Breast epithelium (tissue), 4 donors: ENCODE measurements at regions not wholly inside any gene's neighbourhood (a gene's known extent, or its start where the extent isn't known, plus 50 kb on each side); places are given as distances from the start of the nearest gene placed in this dataset.
"Not testable (repeated sequence)": the region's sequence is repeated elsewhere in the genome, so short reads cannot be mapped to it uniquely, and the experiment has no call there.

Source experiments
- DNase-seq, 2 donors: peaks; one replicate each; pipeline ENCODE4 v3.0.0-alpha.2; 2019; ENCODE audit warnings: low spot score in 2 of 2
- H3K27ac ChIP-seq, 2 donors: fragments of 200-600 bp; sonication (generic) in 1 of 2; one replicate each; pipeline ENCODE4 v1.5.1; 2016 to 2019; ENCODE audit warnings: mild to moderate bottlenecking in 1 of 2
- H3K27me3 ChIP-seq, 2 donors: fragments of 200-600 bp; sonication (generic) in 1 of 2; one replicate each; pipeline versions ENCODE4 v1.5.1 to v1.6.0; 2017 to 2019; ENCODE audit warnings: control low read depth in 1 of 2, mild to moderate bottlenecking in 1 of 2
- H3K36me3 ChIP-seq: fragments of 200-600 bp; one replicate; pipeline ENCODE4 v1.5.1; 2019
- H3K4me1 ChIP-seq, 2 donors: fragments of 200-600 bp; sonication (generic); one replicate each; pipeline ENCODE4 v1.5.1; 2016 to 2019; ENCODE audit warnings: control low read depth in 1 of 2
- H3K4me3 ChIP-seq, 3 donors: fragments of 200-600 bp; sonication (generic); 1 replicate in 2 of 3; 2 replicates in 1 of 3; pipeline ENCODE4 v1.5.1; 2016 to 2019; ENCODE audit warnings: mild to moderate bottlenecking in 3 of 3, moderate library complexity in 2 of 3
- H3K9me3 ChIP-seq, 2 donors: fragments of 200-600 bp; sonication (generic) in 1 of 2; one replicate each; pipeline ENCODE4 v1.5.1; 2016 to 2019; ENCODE audit warnings: control low read depth in 1 of 2
- POLR2A ChIP-seq: fragments of 450-650 bp; IDR thresholded peaks from one replicate; pipeline ENCODE4 v1.6.1; 2016; ENCODE audit warnings: antibody characterized with exemption, mild to moderate bottlenecking, moderate library complexity
- POLR2AphosphoS5 ChIP-seq, 3 donors: sonication (generic); formaldehyde crosslinking; IDR thresholded peaks; one replicate each; pipeline ENCODE4 v1.6.1; 2017; ENCODE audit warnings: antibody characterized with exemption in 3 of 3
- intact Hi-C: fragments of 100-400 bp; cut with DNase I; formaldehyde crosslinking; loops from one replicate; pipeline ENCODE4 v1.15.1; 2023; ENCODE audit warnings: low total_unique reads
- TF ChIP-seq, protein P1 (sequence below), 3 donors: fragments of 450-650 bp; IDR thresholded peaks; one replicate each; pipeline ENCODE4 v1.5.1; 2016 to 2017; ENCODE audit warnings: antibody characterized with exemption in 3 of 3, mild to moderate bottlenecking in 3 of 3, moderate library complexity in 3 of 3

DNA sequence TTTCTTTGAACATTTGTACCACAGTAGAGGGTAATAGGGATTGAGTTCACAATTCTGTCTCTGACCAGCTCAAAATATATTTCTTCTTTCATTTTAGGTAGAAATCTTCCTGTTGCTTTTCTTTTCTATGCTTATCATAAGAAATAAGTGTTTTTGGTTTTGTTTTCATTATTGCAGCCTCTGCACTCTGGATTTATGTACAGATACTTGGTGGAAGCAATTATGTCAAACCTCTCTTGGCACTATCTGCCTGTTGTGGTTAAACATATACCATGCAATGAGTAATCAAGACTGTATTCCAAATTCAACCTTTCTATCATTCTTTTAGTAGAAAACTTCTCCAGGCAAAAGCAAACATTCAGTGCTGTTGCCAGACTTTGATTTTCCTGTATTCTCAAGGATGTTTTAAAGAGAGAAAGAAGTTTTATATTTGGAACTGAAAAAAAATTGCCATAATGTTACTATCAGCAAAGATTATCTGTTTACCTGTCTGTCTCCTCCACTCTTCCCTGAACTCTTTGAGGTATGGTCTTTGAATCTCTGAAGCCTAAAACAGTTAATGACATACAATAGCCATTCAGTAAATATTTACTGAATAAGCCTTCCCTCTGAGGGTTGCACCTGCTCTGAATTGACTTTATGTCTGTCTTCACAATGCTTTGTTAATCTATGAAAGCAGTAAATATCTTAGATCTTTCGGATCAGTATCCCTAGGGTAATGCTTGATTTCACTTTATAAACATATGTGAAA is 612.5 kb upstream of the PRR20A start:
- no peaks in the 10 kb centered on the region for H3K27me3 ChIP-seq
- H3K4me3 ChIP-seq = no peak overlapping the region
- H3K27ac ChIP-seq = no peak overlapping the region
- no peaks in the 10 kb centered on the region for H3K4me1 ChIP-seq
- DNase-seq = no peak
- no peak for TF ChIP-seq POLR2A
- TF ChIP-seq POLR2AphosphoS5 (IDR thresholded peaks at IDR 0.05) = no peak
- TF ChIP-seq, protein P1, sequence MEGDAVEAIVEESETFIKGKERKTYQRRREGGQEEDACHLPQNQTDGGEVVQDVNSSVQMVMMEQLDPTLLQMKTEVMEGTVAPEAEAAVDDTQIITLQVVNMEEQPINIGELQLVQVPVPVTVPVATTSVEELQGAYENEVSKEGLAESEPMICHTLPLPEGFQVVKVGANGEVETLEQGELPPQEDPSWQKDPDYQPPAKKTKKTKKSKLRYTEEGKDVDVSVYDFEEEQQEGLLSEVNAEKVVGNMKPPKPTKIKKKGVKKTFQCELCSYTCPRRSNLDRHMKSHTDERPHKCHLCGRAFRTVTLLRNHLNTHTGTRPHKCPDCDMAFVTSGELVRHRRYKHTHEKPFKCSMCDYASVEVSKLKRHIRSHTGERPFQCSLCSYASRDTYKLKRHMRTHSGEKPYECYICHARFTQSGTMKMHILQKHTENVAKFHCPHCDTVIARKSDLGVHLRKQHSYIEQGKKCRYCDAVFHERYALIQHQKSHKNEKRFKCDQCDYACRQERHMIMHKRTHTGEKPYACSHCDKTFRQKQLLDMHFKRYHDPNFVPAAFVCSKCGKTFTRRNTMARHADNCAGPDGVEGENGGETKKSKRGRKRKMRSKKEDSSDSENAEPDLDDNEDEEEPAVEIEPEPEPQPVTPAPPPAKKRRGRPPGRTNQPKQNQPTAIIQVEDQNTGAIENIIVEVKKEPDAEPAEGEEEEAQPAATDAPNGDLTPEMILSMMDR (IDR thresholded peaks at IDR 0.05) = no peak
- H3K36me3 ChIP-seq = peaks cover 4% of the 10 kb centered on the region
- H3K9me3 ChIP-seq = peaks cover 0 to 4% of the 10 kb centered on the region in 2 donors
- intact Hi-C loops = no loop called here

DNA sequence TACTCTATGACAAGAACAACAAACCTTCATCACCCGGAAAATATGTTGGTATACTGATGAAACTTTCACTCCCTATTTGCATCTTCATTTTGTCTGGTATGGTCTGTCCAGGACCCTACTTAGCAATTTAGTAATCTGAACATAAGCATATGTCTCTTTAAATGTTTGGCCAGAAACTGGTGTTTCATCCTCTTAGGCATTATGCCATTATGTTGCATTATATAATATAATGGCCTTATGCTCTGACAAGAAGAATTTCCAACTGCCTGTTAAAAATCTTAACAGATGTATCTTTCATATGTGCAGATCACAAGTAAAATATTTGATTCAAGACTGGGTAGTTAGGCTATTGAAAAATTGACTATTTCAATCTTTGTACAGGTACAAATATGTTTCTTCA is 610.6 kb upstream of the PRR20A start:
- peaks cover 8% of the 10 kb centered on the region for H3K36me3 ChIP-seq
- intact Hi-C loops = no loop called here
- no peaks in the 10 kb centered on the region for H3K27me3 ChIP-seq
- H3K9me3 ChIP-seq = no peaks in the 10 kb centered on the region
- TF ChIP-seq, protein P1 (IDR thresholded peaks at IDR 0.05) = no peak
- no peak for TF ChIP-seq POLR2A
- no peak for TF ChIP-seq POLR2AphosphoS5 (IDR thresholded peaks at IDR 0.05)
- no peak overlapping the region for H3K4me3 ChIP-seq
- H3K4me1 ChIP-seq = no peaks in the 10 kb centered on the region
- DNase-seq = no peak
- no peak overlapping the region for H3K27ac ChIP-seq

DNA sequence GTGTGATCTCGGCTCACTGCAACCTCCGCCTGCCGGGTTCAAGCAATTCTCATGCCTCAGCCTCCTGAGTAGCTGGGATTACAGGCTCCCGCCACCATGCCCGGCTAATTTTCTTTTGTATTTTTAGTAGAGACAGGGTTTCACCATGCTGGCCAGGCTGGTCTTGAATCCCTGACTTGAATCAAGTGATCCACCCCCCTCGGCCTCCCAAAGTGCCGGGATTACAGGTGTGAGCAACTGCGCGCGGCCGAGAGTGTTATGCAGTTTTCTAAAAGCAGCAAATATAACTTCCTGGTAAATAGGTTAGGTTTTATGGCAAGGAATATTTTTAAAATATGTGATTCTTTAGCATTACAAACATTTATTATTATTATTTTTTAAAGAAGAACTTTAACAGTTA is 592.8 kb upstream of the PRR20A start:
- intact Hi-C loops, H3K36me3 ChIP-seq, H3K4me1 ChIP-seq, DNase-seq, H3K9me3 ChIP-seq, H3K27me3 ChIP-seq, H3K4me3 ChIP-seq, H3K27ac ChIP-seq: not testable (repeated sequence)

DNA sequence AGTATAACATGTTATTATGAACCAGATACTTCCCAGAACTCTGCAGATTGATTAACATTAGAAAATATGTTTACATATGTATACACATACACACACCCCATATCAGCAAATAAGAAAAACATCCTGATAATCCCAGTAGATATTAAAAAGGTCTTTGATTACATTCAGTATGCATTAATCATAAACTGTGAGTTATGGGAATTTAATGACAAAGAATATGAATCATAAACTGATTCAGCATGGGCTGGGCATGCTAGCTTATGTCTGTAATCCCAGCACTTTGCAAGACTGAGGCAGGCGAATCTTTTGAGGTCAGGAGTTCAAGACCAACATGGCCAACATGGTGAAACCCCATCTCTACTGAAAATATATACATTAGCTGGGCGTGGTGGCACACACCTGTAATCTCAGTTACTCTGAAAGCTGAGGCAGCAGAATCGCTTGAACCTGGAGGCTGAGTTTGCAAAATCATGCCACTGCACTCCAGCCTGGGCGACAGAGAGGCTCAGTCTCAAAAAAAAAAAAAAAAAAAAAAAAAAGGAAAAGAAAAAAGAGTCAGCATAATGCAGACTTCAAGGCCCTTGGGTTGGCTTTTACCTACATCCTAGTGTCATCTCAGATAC is 581.9 kb upstream of the PRR20A start:
- TF ChIP-seq POLR2A (no peak), POLR2AphosphoS5 (IDR thresholded peaks at IDR 0.05) (no peak)
- TF ChIP-seq, protein P1 (IDR thresholded peaks at IDR 0.05) = no peak
- no peak for DNase-seq
- Histone ChIP-seq H3K36me3 (no peaks in the 10 kb centered on the region), H3K27me3 (no peaks in the 10 kb centered on the region), H3K4me1 (no peaks in the 10 kb centered on the region), H3K27ac (no peak overlapping the region), H3K4me3 (no peak overlapping the region), H3K9me3 (no peaks in the 10 kb centered on the region)
- intact Hi-C loops = no loop called here

DNA sequence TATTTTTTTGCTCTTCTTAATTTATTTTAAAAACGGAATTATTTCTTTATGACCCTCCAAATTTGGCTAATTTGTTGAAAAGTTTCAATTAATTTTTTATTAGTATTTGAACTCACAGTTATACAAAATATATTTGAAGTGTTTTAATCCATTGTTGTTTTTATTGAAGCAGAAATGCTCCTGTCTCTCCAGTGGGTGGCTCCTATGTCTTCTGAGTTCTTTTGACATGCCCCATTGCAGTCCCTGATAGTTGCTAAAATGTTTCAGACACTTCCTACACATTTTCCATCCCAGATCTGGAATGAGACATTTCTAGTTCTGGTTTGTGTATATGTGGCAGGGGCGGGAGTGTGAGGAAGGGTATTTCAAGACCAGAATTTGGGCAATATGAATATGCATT is 579.4 kb upstream of the PRR20A start:
- Histone ChIP-seq H3K9me3 (no peaks in the 10 kb centered on the region), H3K27ac (no peak overlapping the region), H3K27me3 (no peaks in the 10 kb centered on the region), H3K4me3 (no peak overlapping the region), H3K36me3 (no peaks in the 10 kb centered on the region), H3K4me1 (no peaks in the 10 kb centered on the region)
- TF ChIP-seq POLR2A = no peak
- TF ChIP-seq, protein P1 (IDR thresholded peaks at IDR 0.05) = no peak
- no peak for TF ChIP-seq POLR2AphosphoS5 (IDR thresholded peaks at IDR 0.05)
- intact Hi-C loops = no loop called here
- DNase-seq = no peak
